ENCODE measurements at regions not wholly inside any gene's neighbourhood (a gene's known extent, or its start where the extent isn't known, plus 50 kb on each side); places are given as distances from the start of the nearest gene placed in this dataset.
A peak's percentile ranks its signal among the peaks of the same experiment; 100 is the strongest.

DNA sequence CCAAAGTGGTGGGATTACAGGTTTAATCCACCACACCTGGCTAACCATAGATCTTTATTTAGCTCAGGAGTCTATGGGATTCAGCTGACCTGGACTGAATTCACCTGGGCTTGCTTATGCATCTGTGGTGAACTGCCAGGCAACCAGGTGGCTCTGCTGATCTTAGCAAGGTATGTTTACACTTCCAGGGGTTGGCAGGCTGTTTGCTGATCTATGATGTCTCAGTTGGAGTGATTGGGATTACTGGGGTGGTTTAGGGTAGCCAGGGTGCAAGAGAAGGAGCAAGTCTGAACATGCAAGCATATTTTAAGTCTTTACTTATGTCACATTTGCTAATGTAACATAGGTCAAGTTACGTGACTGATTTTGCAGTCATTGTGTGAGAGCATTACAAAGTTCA, 63.6 kb upstream of the JAK2 start:
- Histone ChIP-seq H3K27ac (no peak overlapping the region), H3K36me3 (no peaks in the 10 kb centered on the region), H3K9me3 (no peaks in the 10 kb centered on the region), H3K4me3 (no peak overlapping the region), H3K4me1 (no peaks in the 10 kb centered on the region), H3K27me3 (no peaks in the 10 kb centered on the region)
- no peak for DNase-seq
- intact Hi-C loops (cut with DNase I; ENCODE audit: low total_unique reads) = no loop called here
- TF ChIP-seq, protein P1, sequence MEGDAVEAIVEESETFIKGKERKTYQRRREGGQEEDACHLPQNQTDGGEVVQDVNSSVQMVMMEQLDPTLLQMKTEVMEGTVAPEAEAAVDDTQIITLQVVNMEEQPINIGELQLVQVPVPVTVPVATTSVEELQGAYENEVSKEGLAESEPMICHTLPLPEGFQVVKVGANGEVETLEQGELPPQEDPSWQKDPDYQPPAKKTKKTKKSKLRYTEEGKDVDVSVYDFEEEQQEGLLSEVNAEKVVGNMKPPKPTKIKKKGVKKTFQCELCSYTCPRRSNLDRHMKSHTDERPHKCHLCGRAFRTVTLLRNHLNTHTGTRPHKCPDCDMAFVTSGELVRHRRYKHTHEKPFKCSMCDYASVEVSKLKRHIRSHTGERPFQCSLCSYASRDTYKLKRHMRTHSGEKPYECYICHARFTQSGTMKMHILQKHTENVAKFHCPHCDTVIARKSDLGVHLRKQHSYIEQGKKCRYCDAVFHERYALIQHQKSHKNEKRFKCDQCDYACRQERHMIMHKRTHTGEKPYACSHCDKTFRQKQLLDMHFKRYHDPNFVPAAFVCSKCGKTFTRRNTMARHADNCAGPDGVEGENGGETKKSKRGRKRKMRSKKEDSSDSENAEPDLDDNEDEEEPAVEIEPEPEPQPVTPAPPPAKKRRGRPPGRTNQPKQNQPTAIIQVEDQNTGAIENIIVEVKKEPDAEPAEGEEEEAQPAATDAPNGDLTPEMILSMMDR (IDR thresholded peaks at IDR 0.05) = no peak
- TF ChIP-seq POLR2A (IDR thresholded peaks at IDR 0.05) = no peak

DNA sequence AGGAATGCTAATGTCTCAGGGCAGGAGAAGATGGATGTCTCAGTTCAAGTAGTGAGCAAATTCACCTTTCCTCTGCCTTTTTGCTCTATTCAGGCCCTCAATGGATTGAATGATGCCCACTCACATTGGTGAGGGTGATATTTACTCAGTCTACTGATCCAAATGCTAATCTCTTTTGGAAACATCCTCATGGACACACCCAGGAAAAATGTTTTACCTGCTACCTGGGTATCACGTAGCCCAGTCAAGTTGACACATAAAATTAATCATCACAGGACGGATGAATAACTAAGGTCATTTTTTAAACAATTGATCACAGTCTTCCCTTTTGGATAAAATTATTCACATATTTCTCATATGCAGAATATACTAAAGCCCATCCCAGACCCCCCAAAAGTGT, 63.0 kb upstream of the JAK2 start:
- intact Hi-C loops (cut with DNase I; ENCODE audit: low total_unique reads) = no loop called here
- DNase-seq = no peak
- H3K27me3 ChIP-seq = no peaks in the 10 kb centered on the region
- H3K27ac ChIP-seq = no peak overlapping the region
- TF ChIP-seq POLR2A (IDR thresholded peaks at IDR 0.05) = no peak
- TF ChIP-seq, protein P1 (IDR thresholded peaks at IDR 0.05) = no peak
- no peaks in the 10 kb centered on the region for H3K4me1 ChIP-seq
- no peaks in the 10 kb centered on the region for H3K9me3 ChIP-seq
- H3K36me3 ChIP-seq = no peaks in the 10 kb centered on the region
- no peak overlapping the region for H3K4me3 ChIP-seq

DNA sequence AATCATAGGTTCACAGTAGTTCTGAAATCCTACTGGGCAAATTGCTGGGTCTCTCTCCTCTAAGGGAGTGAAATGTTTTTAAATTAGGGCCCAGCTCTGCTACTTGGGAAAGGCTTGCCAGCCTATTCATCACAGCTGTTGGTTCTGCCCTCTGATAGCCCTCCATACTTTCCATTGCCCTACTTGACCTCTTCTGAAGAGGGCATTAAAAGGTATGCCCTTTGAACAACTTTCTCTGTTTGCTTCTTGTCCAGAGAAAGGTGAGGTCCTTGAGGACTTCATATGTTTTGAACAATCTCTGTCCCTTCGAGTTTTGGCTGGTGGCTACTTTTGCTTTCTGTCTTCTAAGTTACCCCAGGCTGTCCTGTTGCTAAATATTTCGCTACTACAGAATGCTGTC, 62.3 kb upstream of the JAK2 start:
- intact Hi-C loops (cut with DNase I; ENCODE audit: low total_unique reads) = no loop called here
- TF ChIP-seq POLR2A (IDR thresholded peaks at IDR 0.05) = no peak
- TF ChIP-seq, protein P1 (IDR thresholded peaks at IDR 0.05) = no peak
- DNase-seq = no peak
- Histone ChIP-seq H3K27ac (no peak overlapping the region), H3K4me1 (no peaks in the 10 kb centered on the region), H3K36me3 (no peaks in the 10 kb centered on the region), H3K27me3 (no peaks in the 10 kb centered on the region), H3K4me3 (no peak overlapping the region), H3K9me3 (no peaks in the 10 kb centered on the region)

DNA sequence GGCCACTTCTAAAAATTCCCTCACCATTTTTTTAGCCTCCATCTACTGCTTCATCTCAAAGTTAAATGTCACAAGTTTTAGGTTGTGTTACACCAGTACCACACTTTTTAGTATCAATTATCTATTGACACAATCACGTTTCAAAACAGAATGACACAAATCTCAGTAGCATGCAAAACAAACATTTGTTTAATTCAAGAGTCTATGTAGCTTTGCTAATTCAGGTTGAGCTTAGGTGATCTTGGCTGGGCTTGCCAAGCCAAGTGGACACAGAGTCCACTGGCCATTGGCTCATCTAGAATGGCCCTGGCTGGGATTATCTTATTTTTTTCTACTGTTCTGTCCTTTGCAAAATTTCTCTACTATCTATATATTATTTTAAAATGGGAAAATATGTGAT, 61.9 kb upstream of the JAK2 start:
- no peaks in the 10 kb centered on the region for H3K27me3 ChIP-seq
- intact Hi-C loops (cut with DNase I; ENCODE audit: low total_unique reads) = no loop called here
- DNase-seq = no peak
- no peaks in the 10 kb centered on the region for H3K36me3 ChIP-seq
- TF ChIP-seq POLR2A (IDR thresholded peaks at IDR 0.05) = no peak
- TF ChIP-seq, protein P1 (IDR thresholded peaks at IDR 0.05) = no peak
- no peaks in the 10 kb centered on the region for H3K9me3 ChIP-seq
- H3K4me1 ChIP-seq = no peaks in the 10 kb centered on the region
- H3K4me3 ChIP-seq = no peak overlapping the region
- no peak overlapping the region for H3K27ac ChIP-seq

DNA sequence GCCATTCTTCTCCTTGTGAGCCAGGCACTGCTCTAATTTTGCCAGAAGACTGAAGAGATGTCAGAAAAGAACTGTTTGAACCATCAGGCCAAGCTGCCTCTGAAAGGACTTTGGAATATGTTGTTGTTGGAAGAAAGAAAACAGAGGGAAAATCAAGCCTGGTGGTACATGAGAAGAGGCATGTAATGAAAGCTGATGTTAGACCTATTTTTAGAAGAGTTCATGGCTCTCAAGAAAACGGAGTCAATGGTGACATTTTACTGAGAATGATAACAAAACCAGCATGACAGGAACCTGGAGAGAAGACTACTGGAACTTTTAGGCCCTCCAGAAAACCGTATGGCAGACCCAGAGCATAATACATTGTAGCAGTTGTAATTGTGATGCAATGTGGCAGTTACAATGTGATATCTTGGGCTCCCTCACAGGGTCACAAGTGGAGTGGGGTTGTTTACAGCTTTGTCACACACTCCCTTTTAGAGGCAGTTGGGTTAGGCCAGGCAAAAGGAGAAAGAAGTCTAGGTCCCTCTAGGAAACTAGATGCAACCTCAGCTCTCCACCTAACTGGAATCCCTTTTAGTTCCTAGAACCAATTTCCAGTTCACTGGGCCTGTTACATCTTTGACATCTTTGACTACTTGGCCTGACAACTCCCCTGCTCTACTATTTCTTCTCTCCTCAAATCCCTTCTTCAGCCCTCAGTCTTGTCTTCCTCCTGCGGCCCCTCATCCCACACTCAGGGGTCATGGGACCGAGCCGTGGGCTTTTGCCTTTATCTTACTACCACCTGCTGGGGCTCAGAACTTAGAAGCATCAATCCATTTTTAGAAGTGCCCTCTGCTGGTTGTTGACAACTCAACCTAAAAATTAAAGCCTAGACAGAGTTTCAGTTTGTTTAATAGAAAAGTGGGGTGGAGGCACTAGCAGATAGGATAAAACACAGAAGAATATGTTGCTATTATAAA, 61.2 kb upstream of the JAK2 start:
- Histone ChIP-seq H3K36me3 (no peaks in the 10 kb centered on the region), H3K27ac (no peak overlapping the region), H3K27me3 (no peaks in the 10 kb centered on the region), H3K4me1 (no peaks in the 10 kb centered on the region), H3K9me3 (no peaks in the 10 kb centered on the region), H3K4me3 (no peak overlapping the region)
- TF ChIP-seq POLR2A (IDR thresholded peaks at IDR 0.05) = no peak
- TF ChIP-seq, protein P1 (IDR thresholded peaks at IDR 0.05) = peak in 1 of 4 experiments; percentile 9
- DNase-seq = no peak
- intact Hi-C loops (cut with DNase I; ENCODE audit: low total_unique reads) = no loop called here

Measured in uterus (tissue), 3 donors.